ENCODE measurements at regions not wholly inside any gene's neighbourhood (a gene's known extent, or its start where the extent isn't known, plus 50 kb on each side); places are given as distances from the start of the nearest gene placed in this dataset.

DNA sequence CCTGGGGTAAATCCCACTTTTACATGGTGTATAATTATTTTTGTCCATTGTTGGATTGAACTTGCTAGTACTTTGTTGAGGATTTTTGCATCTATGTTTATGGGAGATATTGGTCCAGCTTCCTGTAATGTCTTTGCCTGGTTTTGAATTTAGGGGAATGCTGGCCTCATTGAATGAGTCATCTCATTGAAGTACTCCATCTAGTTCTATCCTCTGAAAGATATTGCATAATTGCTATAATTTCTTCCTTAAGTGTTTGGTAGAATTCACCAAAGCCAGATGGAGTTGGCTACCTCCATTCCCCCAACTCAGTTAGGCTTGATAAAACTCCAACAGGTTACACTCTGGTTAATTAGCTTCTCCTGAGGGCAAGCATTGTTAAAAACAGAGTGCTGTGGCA is 237.4 kb upstream of the TGFBR2 start:
- no peak for DNase-seq

DNA sequence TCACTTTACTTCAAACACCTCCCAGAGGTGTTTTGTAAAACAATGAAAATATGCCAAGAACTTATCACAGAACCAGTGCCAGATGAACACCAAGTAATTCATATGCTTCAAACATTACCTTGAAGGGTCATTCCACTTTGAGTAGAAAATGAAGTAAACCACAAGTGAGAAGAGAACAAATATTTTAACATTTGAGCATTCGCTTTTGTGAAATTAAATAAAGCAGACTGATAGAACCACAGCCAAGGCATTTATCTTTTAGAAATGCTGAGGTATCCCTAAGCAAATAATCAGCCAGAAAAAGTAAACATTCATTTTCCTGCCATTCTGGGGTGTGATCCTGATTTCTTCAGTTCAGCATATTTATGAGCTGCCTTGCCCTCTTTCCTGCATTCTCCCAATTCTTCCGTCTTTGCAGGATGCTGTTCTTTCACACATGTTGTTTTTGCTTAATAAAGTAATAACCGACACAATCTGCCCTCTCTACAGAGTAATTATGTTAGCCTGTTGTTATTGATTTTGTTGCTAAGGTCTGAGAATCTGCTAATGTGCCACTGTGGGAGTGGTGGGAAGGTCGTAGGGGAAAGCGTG is 235.6 kb upstream of the TGFBR2 start:
- DNase-seq, result peak; percentile 59

DNA sequence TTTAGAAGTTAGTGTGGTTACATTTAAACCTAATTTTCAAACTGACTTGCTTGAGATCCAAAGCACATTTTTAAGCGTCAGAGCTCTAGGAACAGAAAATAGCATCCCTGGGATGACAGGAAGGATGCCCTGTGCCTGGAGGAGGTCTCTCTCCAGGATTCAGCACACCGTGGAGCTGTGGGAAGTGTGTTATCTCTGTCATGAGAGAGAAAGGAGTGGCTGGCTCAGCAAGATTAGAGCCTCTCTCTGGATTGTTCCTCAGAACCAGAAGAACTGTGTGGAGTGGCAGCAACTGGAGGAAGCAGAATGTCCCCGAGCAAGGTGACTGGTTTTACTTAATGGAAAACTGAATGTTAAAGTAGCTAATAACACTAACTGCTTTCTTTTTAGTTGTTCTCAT is 233.6 kb upstream of the TGFBR2 start:
- no peak for DNase-seq

DNA sequence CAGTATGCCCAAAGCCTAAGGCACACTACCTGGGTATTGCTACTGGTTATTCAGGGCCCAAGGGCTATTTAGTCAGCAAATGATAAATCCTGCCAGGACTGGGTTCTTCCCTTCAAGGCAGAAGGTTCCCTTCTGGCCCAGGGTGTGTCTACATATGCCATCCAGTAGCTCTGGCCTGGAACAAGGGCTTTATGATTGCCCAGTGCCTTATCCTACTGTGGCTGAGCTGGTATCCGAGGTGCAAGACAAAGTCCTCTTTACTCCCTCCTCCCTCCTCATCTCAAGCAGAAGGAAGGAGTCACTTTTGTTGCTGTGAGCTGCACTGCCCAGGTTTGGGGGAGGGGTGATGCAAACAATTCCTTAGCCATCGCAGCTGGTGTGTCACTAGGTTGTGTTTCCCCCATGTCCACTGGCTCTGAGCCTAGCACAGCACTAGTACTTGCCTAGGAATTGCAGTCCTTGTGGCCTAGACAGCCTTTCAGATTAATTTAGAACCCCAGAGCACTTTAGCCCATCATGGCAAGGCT is 221.8 kb upstream of the TGFBR2 start:
- DNase-seq, result no peak

DNA sequence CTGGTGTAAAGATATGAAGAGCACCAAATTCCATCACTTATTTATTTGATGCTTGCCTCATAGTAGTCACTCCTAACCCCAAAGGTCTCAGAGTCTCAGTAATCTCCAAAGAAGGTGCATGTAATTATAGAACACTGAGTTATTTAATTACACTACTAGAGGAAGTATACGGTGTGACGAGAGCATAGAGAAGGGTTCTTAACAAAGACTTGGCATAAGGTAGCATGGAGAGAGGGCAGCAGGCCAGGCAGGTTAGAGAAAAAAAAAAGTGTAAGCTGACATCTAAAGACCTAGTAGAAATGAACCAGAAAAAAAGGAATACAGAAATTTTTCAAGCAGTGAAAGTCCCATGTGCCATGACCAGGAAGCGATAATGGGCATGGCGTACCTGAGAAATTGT is 213.3 kb upstream of the TGFBR2 start:
- DNase-seq, result no peak

DNA sequence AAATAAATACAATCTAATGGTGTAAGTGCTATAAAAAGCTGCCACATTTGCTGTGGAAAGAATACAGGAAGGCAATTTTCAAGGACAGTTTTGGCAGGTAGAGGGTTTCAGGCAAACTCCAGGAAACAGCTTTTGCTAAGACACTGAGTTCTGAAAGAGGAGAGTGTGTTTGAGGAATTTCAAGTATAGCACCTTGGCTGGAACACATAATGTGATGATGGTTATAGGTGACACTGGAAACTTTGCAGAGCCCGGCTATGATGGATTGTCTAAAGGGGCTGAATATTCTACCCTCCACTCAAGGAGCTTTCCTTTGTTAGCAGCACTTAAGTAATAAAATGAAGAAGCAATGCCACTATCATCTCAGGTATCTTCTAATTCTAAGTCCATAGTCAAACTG is 209.4 kb upstream of the TGFBR2 start:
- no peak for DNase-seq

DNA sequence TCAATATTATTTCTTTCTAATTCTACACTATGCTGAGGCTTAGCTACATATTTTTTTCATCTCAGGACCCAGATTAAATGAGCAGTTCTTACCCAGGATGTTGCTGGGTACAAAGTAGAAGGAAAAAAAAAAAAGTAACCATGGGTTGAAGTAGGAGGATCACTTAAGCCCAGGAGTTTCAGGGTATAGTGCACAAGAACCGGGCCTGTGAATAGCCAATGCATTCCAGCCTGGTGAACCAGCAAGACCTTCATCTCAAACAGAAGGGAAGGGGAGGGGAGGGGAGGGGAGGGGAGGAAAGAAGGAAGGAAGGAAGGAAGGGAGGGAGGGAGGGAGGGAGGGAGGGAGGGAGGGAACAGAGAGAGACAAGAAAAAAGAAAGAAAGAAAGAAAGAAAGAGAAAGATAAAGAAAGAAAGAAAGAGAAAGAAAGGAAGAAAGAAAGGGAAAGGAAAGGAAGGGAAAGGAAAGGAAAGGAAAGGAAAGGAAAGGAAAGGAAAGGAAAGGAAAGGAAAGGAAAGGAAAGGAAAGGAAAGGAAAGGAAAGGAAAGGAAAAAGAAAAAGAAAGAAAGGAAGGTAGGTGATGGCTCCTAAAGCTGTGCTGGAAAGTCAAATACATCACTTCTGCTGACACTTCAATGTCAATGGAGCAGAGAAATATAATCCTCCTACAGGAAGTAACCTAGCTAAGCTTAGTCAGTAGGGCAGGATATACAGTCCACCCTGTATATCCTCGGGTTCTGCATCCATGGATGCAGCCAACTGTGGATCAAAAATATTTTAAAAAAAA is 206.8 kb upstream of the TGFBR2 start:
- DNase-seq, result no peak

DNA sequence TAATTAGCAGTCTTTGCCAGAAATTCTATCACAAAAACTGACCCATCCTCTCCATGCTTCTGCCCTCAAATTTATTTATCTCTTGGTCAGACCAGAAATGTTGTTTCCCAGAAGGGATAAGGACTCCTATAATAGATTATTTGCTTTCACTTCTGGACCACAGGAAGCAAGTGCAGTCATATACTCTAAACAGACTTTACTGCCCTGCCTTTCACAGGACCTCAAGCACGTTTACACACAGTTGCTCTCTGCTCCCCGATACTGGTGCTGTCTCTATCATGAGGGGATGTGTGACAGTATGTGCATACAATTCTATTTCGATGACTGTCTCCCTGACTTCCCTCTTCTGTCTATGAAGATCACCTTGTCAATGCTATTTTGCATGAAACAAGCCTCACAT is 205.5 kb upstream of the TGFBR2 start:
- no peak for DNase-seq

DNA sequence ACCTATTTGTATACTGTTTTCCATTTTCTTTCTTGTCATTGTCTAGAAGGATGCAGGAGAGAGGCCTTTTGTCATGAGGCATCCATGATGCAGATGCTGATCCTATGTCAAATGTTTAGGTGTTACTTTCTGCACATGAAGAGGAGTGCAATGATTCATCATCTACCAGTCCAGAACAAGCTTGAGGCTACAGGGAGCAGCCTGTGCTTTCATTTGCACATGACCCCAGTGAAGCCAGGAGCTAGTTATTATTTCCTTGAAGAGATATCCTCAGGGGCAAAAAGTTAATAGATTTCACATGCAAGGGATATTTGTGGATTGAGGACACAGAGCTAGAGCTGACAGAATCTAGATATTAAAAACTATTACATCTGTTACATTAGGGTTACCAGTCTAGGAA is 204.4 kb upstream of the TGFBR2 start:
- peak; percentile 44 for DNase-seq

DNA sequence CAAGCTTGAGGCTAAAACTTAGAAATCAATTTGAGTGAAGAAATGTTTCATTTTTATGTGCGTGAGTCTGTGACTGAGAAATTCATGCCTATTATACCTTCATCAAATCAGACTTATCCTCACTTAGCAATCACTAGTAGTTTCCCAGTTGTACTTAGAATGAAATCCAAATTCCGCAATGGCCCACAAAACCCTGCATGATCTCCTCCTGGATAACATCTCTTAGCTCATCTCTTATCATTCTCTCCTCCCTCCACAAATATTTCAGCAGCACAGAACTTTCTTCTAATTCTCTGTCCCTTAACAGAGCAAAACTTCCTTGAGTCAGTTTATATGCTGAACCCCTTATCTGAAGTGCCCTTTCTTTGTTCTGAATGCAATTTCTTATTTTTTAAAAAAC is 198.8 kb upstream of the TGFBR2 start:
- DNase-seq, result no peak

DNA sequence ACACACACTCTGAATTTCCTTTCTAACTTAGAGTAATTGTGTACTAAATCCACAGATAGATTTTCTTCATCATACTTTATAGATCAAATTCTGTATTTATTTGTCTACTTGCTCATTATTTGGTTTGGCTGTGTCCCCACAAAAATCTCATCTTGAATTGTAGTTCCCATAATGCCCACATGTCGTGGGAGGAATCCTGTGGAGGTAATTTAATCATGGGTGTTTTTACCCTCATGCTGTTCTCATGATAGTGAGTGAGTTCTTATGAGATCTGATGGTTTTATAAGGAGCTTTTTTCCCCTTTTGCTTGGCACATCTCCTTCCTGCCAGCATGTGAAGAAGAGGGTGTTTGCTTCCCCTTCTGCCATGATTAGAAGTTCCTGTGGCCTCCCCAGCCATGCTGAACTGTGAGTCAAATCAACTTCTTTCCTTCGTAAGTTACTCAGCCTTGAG is 198.3 kb upstream of the TGFBR2 start:
- no peak for DNase-seq

DNA sequence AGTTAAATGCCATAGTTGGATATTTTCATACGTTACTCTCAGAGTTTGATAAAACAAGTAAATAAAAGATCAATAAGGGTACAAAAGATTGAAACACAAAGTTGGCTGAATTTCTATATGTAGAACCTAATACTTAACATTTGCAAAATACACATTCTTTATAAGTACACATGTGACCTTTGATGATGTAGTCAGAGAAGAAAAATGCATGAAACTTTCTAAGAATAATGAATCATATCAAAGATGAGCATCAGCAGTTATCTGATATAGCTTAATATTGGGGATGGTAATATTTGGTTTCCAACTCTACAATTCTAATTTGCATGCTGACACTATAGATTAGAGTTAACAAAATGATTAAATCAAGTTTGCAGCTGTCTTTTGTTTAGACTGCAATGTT is 188.0 kb upstream of the TGFBR2 start:
- DNase-seq, result no peak

DNA sequence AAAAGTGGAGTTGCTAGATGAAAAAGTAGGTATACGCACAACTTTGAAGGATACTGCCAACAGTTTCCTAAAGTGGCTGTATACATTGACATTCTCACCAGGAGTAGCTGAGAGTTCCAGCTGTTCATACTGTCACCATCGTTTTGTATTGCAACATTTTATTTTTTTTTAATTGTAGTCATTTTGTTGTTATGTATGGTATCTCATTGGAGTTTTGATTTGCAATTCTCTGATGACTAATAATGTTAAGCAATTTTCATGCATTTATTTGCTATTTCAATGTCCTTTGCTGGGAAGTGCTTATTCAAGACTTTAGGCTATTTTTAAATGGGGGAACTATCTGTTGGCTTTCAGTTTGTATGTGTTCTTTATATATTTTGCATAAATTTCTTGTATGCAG is 185.1 kb upstream of the TGFBR2 start:
- no peak for DNase-seq

DNA sequence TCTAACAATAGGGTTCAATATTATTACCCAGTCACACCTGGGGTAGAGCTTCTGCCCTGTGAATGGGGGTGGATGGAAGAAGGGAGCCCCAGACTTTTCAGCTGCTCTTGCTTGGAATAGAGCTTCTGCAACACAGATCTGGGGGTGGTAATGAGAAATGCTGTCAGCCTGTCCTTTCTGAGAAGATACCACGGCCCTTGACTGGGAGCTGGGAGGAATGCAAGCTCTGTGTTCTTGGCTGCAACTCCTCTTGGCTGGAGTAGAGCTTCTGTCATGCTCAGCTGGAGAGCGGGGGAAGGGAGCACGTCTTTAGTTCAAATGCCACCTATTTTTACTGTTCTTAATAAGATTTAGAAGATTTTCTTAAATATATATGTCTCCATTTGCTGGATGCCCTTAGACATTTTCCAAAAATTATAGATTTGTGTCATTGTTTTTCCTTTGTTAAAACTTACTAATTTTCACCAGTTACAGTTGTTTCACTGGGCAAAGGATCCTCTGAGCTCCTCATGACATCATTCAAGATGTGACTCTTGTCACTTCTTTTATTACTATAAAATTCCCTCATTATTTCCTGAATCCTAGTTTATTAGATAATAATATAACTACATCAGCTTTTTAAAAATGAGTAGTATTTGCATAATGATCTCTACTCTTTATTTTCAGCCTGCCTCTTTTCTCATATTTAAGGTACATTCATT is 180.0 kb upstream of the TGFBR2 start:
- DNase-seq, result peak; percentile 38

DNA sequence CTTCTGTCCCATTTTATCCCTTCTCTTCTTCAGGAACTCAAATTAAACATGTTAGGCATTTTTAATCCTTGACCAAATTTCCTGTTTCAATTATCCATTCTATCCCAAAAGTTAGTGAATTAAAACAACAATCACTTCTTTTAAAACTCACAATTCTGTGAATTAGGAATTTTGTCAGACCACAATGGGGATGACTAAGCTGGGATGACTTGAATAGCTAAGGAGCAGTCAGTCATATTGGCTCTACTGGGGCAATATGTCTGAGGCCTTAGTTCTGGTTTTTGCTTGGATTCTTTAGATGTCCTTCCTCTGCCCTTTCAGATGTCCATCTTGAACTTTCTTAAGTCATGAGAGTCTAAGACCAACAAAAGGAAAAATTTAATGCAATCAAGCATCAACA is 178.2 kb upstream of the TGFBR2 start:
- no peak for DNase-seq

DNA sequence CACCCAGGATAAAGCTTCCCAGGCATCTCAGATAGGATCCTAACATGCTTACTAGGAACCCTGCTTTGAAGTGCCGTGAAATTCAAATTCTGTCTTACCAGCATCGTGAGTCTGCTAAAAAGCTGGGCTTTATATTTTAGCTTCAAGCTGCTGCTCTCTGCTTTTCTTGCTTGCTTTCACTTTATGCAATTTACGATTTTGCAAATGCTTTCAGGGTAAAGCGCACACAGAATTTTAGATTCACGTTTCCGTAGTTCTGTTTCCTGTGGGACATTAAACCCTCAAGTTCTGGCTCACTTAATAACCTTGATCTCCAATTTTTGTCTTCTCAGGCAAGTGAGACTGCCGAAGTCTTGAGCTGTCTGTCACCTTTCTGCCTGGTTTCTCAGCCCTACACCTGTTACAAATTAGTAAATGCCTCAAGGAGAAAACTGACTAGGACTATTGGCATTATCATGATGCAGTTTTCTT is 170.5 kb upstream of the TGFBR2 start:
- peak; percentile 44 for DNase-seq

DNA sequence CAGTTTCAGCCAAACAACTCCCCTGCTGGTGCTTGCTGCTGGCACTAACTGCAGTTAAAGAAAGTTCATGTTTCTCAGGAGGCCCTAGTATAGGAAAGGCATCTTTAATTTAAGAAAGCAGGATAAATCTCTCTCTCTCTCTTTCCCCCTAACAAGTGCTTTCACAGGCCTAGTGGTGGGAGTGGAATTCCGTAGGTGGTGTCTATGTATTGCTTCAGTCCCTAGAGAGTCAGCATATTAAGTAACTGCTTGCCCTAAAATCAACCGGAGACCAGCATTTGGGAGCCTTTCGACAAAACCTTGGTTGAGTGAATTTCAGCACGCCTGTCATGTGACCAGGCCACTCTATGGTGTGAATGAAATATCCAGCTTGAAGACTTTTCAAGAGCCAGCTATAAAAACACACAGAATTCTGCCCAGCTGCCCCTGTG is 169.2 kb upstream of the TGFBR2 start:
- DNase-seq, result no peak

DNA sequence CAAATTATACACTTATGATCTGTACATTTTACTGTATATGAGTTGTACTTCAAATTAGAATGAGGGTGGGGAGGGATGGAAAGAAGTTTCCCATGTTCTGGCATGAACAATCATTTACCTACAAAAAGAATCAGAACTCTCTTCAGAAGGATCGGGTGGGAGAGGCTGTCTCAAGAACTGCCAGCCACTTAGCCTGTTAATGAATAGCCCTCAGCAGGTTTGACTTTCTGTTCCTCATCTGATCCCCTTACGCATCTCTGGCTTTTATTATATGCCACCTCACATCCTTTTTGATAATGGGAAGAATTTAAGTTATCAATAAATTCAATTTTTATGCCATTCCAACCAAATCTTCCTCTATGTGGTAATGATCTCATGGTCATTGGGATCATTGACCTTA is 168.3 kb upstream of the TGFBR2 start:
- no peak for DNase-seq

DNA sequence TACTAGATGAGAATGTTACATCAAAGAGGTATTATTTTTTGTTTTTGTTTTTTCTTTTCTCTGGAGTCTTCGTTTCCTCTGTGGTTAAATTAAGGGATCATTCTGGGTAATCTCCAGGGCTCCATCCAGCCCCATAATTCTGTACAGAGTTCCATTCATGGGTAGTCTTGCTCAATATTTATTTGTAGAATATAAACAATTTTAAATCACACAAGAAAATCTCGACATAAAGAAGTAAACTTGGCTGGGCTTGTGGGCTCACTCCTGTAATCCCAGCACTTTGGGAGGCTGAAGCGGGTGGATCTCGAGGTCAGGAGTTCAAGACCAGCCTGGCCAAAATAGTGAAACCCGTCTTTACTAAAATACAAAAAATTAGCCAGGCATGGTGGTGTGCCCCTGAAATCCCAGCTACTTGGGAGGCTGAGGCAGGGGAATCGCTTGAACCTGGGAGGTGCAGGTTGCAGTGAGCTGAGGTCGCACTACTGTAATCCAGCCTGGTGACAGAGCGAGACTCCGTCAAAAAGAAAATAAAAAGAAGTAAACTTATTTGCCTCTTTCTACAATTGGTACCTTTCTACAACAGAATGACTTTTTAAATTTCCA is 166.8 kb upstream of the TGFBR2 start:
- no peak for DNase-seq

DNA sequence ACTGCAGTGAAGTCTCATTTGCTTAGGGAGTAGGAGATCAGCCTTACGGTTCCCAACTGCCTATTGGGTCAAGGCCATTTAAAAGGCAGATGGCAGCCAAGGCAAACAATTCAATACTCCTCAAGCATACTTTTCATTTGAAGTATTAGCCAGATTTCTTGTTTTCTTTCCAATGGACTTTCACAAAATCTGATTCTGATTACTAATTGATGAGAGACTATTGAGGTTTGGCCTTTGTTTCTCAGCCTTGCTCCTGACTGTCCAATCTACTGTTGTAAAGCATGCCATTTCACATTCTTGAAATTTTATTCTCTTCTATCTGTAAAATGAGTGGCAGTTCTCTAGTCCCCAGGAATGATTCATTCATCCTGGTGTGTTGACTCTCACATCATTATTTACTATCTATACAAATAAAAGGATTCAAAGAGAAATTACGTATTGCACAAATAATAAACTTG is 166.2 kb upstream of the TGFBR2 start:
- no peak for DNase-seq

DNA sequence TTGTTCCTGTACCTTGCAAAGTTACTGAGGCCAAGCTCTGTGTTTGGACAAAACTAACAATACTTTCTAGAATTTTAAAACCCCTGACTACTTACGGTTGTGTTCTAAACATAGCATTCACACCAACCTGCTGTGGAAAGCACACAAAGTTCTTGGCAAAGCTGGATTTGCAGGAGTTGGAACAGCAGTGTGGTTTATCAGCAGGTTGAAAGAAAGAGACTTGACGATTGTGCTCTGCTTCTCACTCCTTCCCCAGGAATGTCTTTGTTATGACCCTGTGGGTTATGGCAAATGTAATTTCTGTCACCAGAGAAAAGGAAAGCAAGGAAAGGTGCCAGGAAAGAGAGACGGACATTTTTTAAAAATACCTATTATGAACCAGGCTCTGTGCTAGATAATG is 165.5 kb upstream of the TGFBR2 start:
- DNase-seq, result no peak
